ENCODE measurements at regions not wholly inside any gene's neighbourhood (a gene's known extent, or its start where the extent isn't known, plus 50 kb on each side); places are given as distances from the start of the nearest gene placed in this dataset.

DNA sequence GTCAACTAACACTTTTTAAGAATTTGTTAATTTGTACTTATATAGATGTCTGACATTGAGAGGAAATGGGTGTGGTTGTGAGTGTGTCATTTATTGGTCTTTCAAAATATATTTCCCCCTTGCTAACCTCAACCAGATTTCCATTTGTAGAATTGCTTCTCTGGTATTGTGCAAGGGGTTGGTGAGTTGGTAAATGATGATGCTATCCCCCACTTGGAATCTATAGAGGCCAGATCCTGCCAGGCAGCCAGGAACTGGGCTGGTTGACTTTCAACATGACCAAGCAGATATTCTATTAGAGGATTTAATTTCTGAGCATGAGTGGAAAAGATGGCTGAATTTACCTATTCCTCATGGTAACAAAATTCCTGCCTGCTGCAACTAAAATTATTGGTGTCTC, 306.6 kb upstream of the KIF2A start:
- H3K36me3 ChIP-seq (ENCODE audit: control insufficient read depth in 2 of 3, insufficient read depth in 3 of 3, low read length in 3 of 3): no peaks in the 10 kb centered on the region
- H3K27me3 ChIP-seq (ENCODE audit: control insufficient read depth, insufficient read depth, low read length): no peaks in the 10 kb centered on the region
- H3K9me3 ChIP-seq (ENCODE audit: control insufficient read depth in 2 of 3, insufficient read depth in 1 of 3, low read length in 3 of 3): no peaks in the 10 kb centered on the region
- H3K4me1 ChIP-seq (ENCODE audit: control insufficient read depth in 2 of 3, insufficient read depth in 2 of 3, low read depth in 1 of 3, low read length in 3 of 3): no peaks in the 10 kb centered on the region
- no peak overlapping the region for H3K27ac ChIP-seq (ENCODE audit: low read depth in 2 of 2, low read length in 2 of 2)
- TF ChIP-seq, protein P1, sequence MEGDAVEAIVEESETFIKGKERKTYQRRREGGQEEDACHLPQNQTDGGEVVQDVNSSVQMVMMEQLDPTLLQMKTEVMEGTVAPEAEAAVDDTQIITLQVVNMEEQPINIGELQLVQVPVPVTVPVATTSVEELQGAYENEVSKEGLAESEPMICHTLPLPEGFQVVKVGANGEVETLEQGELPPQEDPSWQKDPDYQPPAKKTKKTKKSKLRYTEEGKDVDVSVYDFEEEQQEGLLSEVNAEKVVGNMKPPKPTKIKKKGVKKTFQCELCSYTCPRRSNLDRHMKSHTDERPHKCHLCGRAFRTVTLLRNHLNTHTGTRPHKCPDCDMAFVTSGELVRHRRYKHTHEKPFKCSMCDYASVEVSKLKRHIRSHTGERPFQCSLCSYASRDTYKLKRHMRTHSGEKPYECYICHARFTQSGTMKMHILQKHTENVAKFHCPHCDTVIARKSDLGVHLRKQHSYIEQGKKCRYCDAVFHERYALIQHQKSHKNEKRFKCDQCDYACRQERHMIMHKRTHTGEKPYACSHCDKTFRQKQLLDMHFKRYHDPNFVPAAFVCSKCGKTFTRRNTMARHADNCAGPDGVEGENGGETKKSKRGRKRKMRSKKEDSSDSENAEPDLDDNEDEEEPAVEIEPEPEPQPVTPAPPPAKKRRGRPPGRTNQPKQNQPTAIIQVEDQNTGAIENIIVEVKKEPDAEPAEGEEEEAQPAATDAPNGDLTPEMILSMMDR (IDR thresholded peaks at IDR 0.05; ENCODE audit: borderline replicate concordance, extremely low read depth, insufficient read depth): no peak
- FAIRE-seq (no peak), DNase-seq (no peak)
- intact Hi-C loops (cut with DNase I): no loop called here
- H3K4me3 ChIP-seq (ENCODE audit: low read length in 3 of 3): no peak overlapping the region
- no peak overlapping the region for H3K9ac ChIP-seq (ENCODE audit: low read length in 3 of 3)

DNA sequence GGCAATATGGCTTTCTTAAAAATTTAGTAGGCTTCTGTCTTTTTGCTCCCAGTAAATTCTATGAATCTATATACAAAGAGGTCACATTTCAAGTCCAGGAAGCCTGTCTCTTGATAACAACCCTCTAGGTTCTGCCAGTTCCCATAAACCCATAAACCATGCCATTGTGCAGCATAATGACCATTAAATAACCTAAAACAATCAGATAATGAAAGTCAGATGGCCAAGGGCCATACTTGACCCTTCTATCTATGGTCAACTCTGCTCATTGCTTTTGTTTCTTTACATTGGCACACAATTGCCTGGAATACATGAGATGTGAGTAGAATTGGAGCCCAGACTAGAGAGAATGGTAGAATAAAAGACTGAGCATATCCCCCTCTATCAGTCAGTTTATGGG, 305.4 kb upstream of the KIF2A start:
- no peaks in the 10 kb centered on the region for H3K4me1 ChIP-seq (ENCODE audit: control insufficient read depth in 2 of 3, insufficient read depth in 2 of 3, low read depth in 1 of 3, low read length in 3 of 3)
- H3K9me3 ChIP-seq (ENCODE audit: control insufficient read depth in 2 of 3, insufficient read depth in 1 of 3, low read length in 3 of 3): no peaks in the 10 kb centered on the region
- H3K27me3 ChIP-seq (ENCODE audit: control insufficient read depth, insufficient read depth, low read length): no peaks in the 10 kb centered on the region
- no peaks in the 10 kb centered on the region for H3K36me3 ChIP-seq (ENCODE audit: control insufficient read depth in 2 of 3, insufficient read depth in 3 of 3, low read length in 3 of 3)
- H3K9ac ChIP-seq (ENCODE audit: low read length in 3 of 3): no peak overlapping the region
- intact Hi-C loops (cut with DNase I): no loop called here
- H3K4me3 ChIP-seq (ENCODE audit: low read length in 3 of 3): no peak overlapping the region
- TF ChIP-seq, protein P1 (IDR thresholded peaks at IDR 0.05; ENCODE audit: borderline replicate concordance, extremely low read depth, insufficient read depth): no peak
- FAIRE-seq: no peak
- no peak for DNase-seq
- no peak overlapping the region for H3K27ac ChIP-seq (ENCODE audit: low read depth in 2 of 2, low read length in 2 of 2)

DNA sequence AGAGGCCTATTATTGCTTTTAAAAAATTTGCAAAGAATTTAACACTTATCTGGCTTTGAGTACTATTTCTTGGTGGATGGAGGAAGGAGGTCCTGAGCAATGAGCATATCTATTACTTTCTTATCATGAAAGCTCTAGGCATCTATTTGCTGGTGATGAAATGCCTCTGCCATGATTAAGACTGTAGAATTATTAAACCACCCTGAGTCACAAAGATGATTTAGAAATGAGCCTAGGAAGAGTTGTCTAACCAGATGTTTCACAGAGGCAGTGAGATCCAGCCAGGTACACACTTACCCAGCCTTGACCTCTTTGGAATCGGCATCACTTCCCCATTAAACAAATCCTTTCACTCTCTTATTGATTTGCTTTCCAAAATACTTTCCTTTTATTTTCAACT, 304.4 kb upstream of the KIF2A start:
- H3K4me1 ChIP-seq (ENCODE audit: control insufficient read depth in 2 of 3, insufficient read depth in 2 of 3, low read depth in 1 of 3, low read length in 3 of 3): no peaks in the 10 kb centered on the region
- TF ChIP-seq, protein P1 (IDR thresholded peaks at IDR 0.05; ENCODE audit: borderline replicate concordance, extremely low read depth, insufficient read depth): no peak
- H3K9me3 ChIP-seq (ENCODE audit: control insufficient read depth in 2 of 3, insufficient read depth in 1 of 3, low read length in 3 of 3): no peaks in the 10 kb centered on the region
- H3K9ac ChIP-seq (ENCODE audit: low read length in 3 of 3): no peak overlapping the region
- no peak overlapping the region for H3K27ac ChIP-seq (ENCODE audit: low read depth in 2 of 2, low read length in 2 of 2)
- intact Hi-C loops (cut with DNase I): no loop called here
- H3K36me3 ChIP-seq (ENCODE audit: control insufficient read depth in 2 of 3, insufficient read depth in 3 of 3, low read length in 3 of 3): no peaks in the 10 kb centered on the region
- DNase-seq (no peak), FAIRE-seq (no peak)
- H3K27me3 ChIP-seq (ENCODE audit: control insufficient read depth, insufficient read depth, low read length): no peaks in the 10 kb centered on the region
- H3K4me3 ChIP-seq (ENCODE audit: low read length in 3 of 3): no peak overlapping the region

DNA sequence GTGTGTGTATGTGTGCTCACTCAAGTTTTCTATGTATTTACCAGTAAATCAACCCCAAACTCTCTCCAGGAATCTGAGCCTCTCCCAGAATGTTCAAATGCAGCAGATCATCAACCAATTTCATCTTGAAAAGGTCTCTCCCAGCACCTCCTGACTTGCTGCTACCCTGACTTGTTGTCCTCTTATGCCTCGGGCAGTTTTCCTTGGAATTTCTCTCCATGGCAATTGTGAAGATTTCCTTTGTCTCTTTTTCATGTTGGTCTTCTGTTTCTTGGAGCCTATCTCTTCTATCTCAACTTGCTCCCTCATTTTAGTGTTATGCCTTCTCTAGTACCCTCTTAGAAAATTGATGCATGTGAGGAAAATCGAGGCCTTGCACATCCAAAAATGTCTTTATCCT, 303.6 kb upstream of the KIF2A start:
- DNase-seq: no peak
- Histone ChIP-seq H3K9ac (ENCODE audit: low read length in 3 of 3) (no peak overlapping the region), H3K9me3 (ENCODE audit: control insufficient read depth in 2 of 3, insufficient read depth in 1 of 3, low read length in 3 of 3) (no peaks in the 10 kb centered on the region), H3K4me3 (ENCODE audit: low read length in 3 of 3) (no peak overlapping the region), H3K36me3 (ENCODE audit: control insufficient read depth in 2 of 3, insufficient read depth in 3 of 3, low read length in 3 of 3) (no peaks in the 10 kb centered on the region), H3K4me1 (ENCODE audit: control insufficient read depth in 2 of 3, insufficient read depth in 2 of 3, low read depth in 1 of 3, low read length in 3 of 3) (no peaks in the 10 kb centered on the region), H3K27me3 (ENCODE audit: control insufficient read depth, insufficient read depth, low read length) (no peaks in the 10 kb centered on the region), H3K27ac (ENCODE audit: low read depth in 2 of 2, low read length in 2 of 2) (no peak overlapping the region)
- TF ChIP-seq, protein P1 (IDR thresholded peaks at IDR 0.05; ENCODE audit: borderline replicate concordance, extremely low read depth, insufficient read depth): no peak
- FAIRE-seq: no peak
- intact Hi-C loops (cut with DNase I): no loop called here

Data from kidney (tissue), 13 donors.